GDM1 (cell line): ENCODE measurements at regions not wholly inside any gene's neighbourhood (a gene's known extent, or its start where the extent isn't known, plus 50 kb on each side); places are given as distances from the start of the nearest gene placed in this dataset.
A peak's percentile ranks its signal among the peaks of the same experiment; 100 is the strongest.

Experiments used
- DNase-seq: peaks from one replicate; lab custom pipeline; 2025; lab: John Stamatoyannopoulos, UW

- DNase-seq, result no peak
Observed at GRCh38 chr13:73800011-73800410, 334.2 kb downstream of the KLF12 start.

DNA sequence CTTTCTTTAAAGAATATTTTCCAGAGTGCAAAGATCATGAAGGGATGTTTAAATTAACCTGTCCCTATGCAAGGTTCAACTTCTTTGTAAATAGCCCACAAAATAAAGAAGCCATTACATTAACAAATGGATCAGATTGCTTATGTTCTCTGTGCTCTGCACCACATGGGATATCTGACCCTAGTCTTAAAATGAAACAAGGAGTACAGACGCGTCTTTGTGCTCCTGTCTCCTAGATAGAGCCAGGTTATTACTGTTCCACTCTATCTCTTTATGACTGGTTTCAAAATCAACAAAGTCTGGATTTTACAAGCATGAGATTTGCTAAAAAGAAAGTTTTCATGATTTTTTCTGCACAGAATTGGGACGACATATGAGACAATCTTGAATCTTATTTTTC, 339.4 kb downstream of the KLF12 start:
- DNase-seq, result no peak

DNA sequence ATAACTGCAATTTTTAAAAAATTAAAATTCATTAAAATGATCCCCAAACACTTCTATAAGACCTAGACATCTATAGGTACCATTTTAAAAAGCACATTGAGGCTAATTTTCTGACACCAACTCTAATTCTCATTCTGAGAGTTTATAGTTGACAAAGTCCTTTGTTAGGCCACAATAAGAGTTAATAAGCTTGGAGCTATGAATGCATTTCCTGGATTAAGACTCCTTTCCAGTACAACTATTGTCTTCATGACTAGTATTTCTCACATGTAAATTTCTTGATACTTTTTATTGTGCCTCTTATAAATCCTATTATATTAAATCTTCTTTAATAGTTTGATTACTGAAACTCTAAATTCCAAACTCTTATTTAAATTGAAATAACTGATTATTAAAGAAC, 340.8 kb downstream of the KLF12 start:
- no peak for DNase-seq

DNA sequence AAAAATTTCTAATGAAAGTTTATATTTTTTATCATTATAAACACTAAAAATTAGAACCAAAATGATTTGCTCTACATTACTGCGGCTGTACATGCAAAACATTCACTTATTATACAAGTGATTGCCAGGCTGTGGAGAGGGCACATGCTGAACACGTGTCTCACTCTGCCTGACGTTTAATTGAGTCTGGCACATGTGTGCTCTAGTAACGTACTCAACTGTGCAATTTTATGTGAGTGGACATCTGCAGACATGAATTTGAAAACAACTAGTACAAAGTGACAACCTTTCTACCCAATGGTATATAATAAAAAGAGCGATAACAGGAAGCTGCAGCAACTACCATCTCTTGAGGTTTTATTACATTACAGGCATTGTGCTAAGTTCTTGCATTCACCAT, 341.4 kb downstream of the KLF12 start:
- DNase-seq, result no peak

DNA sequence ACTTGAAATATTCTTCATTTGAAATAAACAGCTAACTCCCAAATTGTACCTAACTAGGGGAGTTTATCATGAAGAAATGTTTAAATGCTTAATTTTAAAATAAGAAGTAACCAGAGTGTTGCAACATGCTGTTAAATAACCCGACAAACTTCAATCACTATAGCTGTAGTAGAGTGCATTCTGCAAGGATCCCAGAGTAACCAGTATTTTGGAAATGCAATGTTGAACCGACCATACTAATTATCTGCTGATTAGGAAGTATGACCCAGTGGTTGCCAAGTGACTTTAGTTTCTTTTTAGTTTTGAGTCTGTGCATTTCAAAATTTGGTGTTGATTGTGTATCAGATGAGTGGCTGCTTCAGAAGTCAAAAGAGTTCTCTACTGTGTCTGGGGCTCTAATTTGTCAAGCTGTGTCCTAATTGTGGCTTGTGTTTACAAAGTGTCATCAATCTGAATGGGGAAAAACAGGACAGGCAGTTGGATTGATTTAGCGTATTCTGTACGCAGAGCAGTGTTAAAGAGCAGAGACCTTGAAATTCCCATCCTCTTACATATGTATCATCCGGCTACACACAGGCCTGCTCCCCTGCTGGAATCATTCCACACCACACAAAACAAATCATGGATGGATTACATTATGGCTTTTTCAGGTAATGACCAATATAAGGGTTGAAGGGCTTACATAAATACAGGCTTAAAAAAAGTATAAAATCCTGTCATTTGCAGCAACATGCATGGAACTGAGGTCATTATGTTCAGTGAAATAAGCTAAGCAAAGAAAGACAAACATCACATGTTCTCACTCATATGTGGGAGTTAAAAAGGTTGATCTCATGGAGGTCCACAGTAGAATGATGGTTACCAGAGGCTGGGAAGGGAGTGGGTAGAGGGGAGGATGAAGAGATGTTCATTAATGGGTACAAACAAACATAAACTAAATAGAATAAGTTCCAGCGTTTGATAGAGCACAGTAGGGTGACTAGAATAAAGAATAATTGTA, 351.5 kb downstream of the KLF12 start:
- DNase-seq, result no peak

GRCh38 chr13:73781384-73781783, 352.8 kb downstream of the KLF12 start:
- DNase-seq, result no peak

DNA sequence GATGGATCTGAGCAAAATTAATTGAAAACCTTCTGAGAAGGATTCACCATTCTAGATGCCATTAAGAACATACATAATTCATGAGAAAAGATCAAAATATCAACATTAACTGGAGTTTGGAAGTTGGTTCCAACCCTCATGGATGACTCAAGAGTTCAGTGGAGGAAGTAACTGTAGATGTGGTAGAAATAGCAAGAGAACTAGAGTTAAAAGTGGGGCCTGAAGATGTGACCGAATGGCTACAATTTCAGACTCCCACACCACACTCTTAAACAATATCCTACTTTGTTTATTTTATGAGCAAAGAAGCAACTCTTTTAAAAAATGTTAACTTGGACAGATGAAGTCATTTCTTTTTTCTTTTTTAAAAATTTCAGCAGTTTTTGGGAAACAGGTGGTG, 354.3 kb downstream of the KLF12 start:
- no peak for DNase-seq

- DNase-seq, result no peak
Observed at GRCh38 chr13:73778242-73778864, 355.9 kb downstream of the KLF12 start.

DNA sequence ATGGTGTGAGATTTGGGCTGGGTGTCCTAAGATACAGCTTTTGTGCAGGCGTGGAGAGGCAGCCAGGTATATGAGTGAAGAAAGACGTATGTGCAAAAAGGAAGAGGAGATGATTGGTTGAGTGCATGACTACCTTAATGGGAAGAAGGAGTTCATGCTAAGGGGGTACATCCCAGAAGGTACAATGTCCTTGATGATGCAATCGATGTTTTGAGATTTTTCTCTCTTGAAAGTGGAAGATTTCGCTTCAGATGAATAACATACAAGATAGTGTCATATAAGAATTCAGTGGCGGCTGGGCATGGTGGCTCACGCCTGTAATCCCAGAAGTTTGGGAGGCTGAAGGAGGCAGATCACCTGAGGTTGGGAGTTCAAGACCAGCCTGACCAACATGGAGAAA, 357.1 kb downstream of the KLF12 start:
- no peak for DNase-seq

DNA sequence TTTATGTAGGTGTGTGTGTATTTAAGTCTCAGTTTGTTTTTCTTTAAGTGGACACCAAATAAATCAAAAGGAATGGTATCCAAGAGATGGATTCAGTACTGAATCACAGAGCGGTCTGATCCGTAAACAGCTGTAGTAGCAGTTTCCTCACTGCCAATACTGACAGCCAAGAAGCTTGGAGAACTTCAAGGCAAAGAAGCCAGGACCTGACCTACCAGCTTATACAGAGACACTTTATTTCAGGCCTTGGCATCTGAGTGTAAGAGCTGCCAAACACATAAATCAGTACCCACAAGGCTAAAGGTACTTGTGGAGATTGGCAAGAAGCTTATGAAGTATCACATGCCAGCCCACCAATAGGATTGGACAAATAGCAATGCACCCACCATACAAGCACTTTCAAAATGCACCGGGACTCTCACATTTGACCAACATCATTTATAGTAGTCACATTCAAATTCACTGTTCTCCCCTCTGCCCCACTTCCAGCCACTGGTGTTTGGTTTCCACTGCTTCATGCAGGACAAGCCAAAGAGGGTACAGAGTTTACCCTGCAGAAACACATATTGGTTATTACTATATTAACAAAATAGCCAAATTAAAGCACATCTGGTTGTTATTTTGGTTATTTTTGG, 357.9 kb downstream of the KLF12 start:
- DNase-seq, result no peak

GRCh38 chr13:73773168-73773549, 361.0 kb downstream of the KLF12 start:
- DNase-seq, result no peak

DNA sequence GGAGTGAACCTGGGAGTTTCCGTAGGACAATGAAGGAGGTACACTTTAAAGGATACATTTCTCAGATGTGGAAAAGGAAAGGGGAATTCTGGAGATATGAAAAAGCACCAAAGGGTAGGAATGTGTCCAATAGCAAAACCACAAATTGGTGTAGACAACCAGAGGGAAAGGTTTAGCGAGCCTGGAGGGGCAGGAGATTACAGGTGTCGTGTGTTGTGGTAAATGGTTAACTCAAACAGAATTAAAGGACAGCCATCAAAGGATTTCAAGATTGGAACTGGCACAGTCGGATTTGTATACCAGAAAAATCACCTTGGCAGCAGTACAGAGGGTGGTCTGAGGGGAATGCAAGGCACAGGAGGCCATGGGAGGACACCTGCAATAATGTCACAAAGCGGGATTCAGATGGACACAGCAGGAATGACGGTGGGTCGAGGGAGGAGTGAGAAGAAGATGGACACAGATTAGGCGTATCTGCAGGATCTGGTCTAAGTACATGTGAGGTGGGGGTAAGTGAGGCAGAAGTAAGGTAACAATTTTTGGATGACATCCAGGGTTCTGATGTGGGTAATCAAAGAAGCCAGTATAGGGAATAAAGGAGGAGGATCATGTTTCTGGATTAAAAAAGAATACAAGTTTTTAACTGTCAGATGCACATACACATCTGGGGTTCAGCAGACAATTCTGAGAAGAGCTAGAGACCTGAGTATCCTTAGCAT, 361.6 kb downstream of the KLF12 start:
- DNase-seq, result no peak

DNA sequence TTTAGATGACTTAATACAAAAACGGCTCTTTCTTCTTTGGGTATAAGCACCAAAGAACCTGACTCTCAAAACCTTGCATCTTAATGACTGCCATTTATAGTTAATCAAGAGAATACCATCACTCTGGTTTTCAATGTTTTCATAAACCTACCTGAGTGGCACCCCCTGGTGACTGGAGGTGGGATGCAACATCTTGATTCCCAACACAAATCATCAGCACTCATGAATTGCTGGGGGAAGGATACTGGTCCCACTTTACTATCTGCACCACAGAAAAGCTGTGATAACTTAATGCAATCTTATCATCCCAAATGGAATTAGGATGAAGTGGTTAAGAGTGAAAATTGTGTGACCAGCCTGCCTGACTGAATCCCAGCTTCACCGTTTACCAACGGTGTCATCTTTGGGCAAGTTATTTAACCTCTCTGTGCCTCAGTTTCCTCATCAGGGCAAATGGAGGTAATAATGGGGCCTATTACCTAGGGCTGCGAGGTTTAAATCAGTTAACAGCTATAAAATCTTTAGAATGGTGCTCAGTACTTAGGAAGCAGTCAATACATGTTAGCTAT, 366.4 kb downstream of the KLF12 start:
- no peak for DNase-seq

GRCh38 chr13:73767191-73767741, 366.9 kb downstream of the KLF12 start:
- DNase-seq, result no peak

GRCh38 chr13:73765651-73766384, 368.4 kb downstream of the KLF12 start:
- DNase-seq, result no peak

DNA sequence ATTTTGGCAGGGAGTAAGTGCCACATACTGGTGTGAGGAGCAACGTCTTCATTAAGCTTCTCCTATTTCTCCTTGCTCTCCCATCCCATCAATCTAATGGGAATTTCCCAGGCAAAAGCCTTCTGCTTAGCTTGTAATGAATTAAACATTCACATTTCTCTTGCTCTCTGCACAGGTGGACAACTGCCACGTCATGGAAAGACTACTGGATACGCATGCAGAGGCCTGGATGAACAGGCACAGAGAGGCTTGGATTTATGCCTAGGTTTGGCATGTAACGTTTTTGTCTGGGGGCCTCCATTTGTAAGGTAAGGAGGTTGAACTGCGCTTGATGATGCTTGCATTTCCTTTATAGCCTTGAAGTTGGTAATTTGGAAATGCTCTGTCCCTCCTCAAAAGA, 374.8 kb downstream of the KLF12 start:
- no peak for DNase-seq

DNA sequence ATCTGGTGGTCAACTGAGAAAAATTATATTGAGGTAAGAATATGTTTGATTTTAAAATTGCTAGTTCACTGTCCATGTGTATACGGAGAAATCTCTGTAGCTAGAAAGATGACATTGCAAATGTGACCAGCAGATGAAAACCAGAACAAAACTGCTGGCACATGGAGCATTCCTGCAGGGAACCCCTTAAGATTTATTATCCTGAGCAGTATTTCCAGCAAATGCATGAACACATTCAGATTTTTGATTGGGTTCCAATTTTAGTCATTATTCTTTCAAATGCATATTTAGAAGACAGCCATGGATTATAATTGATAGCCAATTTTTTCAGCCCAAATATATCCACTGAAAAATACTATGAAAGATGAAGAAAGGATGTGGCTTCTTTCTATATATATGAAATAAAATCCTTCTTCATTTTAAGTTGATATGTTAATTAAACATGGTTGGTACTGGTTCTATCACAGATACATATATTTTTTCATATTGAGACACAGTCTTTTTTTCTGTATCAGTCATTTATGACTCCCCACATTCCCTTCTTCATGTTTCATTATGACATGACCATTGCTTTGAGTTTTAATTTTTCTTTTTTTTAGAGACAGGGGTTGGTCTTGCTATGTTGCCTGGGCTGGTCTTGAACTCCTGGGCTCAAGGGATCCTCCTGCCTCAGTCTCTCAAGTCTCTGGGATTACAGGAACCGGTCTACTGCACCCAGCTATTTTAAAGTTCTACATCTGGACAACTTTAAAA, 376.5 kb downstream of the KLF12 start:
- no peak for DNase-seq

DNA sequence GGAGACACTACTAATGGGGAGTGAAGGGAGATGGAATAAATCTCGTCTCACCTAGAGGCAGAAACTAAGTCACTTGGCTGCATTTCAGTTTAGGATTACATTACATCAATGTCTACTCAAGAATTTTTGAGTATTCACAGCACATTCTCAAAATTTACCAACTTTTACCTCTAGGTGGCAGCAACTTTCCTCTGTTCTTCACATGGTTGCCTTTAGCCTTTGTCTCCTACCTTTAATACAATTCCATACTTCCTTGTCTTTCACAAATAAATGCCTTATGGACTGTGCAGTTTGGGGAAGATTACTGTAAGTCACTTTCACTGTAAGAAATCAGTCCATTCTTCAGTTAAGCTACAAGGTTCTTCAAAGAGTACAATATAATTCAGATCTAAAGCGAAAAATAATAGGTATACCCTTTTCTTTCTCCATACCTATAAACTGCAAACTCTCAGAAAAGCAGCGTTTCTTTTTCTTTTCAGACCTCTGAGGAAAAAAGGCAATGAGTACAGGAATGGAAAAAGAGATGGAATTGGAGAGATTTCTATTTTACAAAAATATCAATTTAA, 379.4 kb downstream of the KLF12 start:
- peak; percentile 13 for DNase-seq

GRCh38 chr13:73754241-73754640, 380.0 kb downstream of the KLF12 start:
- DNase-seq, result no peak

DNA sequence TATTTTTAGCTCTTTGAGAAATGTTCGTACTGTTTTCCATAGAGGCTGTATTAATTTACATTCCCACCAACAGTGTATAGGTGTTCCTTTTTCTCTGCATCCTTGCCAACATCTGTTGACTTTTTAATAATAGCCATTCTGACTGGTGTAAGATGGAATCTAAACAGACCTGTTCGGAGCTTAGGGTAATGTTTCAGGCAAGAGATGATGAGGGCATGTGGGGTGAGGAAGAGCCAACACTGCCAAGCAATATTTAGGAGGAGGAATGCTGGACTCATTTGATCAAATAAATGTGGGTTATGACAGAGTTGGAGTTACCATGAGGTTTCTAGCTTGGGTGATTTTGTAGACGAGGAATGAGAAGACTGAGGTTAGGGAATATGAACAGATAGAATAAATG, 382.9 kb downstream of the KLF12 start:
- DNase-seq, result no peak
